GM13976 (cell line): ENCODE measurements at regions not wholly inside any gene's neighbourhood (a gene's known extent, or its start where the extent isn't known, plus 50 kb on each side); places are given as distances from the start of the nearest gene placed in this dataset.

ENCODE experiments used
- DNase-seq: peaks from one replicate; pipeline ENCODE4 v3.0.0; 2012; ENCODE audit warnings: low spot score
- CTCF ChIP-seq: IDR thresholded peaks from 2 replicates; pipeline ENCODE4 v1.5.1; 2012; ENCODE audit warnings: borderline replicate concordance, mild to moderate bottlenecking; ENCODE audit not compliant: insufficient read depth; ENCODE audit errors: extremely low read depth, missing control alignments, control extremely low read depth
- in situ Hi-C: fragments of 300-500 bp; cut with MboI; formaldehyde crosslinking; loops from one replicate; pipeline ENCODE4 v1.12.0; 2022; ENCODE audit warnings: low sequenced_read_pairs, mixed read lengths, inconsistent platforms; ENCODE audit not compliant: unreplicated experiment

DNA sequence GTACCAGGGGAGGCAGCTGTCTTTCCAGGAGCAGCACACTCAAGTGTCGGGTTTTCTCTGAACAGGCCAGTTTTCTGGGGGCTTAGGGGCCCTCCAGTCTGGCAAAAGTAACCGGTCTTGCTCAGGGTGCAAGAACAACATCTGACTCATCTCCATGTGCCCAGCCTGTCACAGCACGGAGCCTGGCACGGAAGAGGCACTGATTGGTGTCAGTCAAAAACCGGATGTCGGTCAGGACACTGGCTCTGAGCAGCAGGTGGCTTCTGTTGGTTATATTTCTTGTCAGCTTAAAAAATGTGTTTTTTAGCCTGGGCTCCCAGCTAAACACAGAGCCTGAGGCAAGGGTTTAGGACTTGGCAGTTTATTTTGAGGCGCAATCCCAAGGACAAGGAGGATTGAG lies 139.9 kb downstream of the FBLN2 start:
- no peak for TF ChIP-seq CTCF
- in situ Hi-C loops = no loop called here
- DNase-seq = no peak

- in situ Hi-C loops = no loop called here
- DNase-seq = no peak
- no peak for TF ChIP-seq CTCF
Observed at GRCh38 chr3:13688034-13688433, 139.1 kb downstream of the FBLN2 start.
